ENCODE measurements at regions not wholly inside any gene's neighbourhood (a gene's known extent, or its start where the extent isn't known, plus 50 kb on each side); places are given as distances from the start of the nearest gene placed in this dataset.

- TF ChIP-seq SIN3A (IDR thresholded peaks at IDR 0.05; ENCODE audit: borderline replicate concordance, insufficient read depth, low read depth, low read length) (no peak), CTCF (IDR thresholded peaks at IDR 0.05) (no peak)
Measured at GRCh38 chr5:152135827-152136226, 211.2 kb upstream of the GLRA1 start.
